ENCODE measurements at regions not wholly inside any gene's neighbourhood (a gene's known extent, or its start where the extent isn't known, plus 50 kb on each side); places are given as distances from the start of the nearest gene placed in this dataset.
A peak's percentile ranks its signal among the peaks of the same experiment; 100 is the strongest.

GRCh38 chr4:179492260-179493080 lies 2050.2 kb upstream of the AGA start:
- no peak for DNase-seq (ENCODE audit: low read depth)
- H3K4me3 ChIP-seq (ENCODE audit: low read depth, low read length): no peak overlapping the region

GRCh38 chr4:179503976-179504375 lies 2061.7 kb upstream of the AGA start:
- no peak overlapping the region for H3K4me3 ChIP-seq (ENCODE audit: low read depth, low read length)
- DNase-seq (ENCODE audit: low read depth): no peak

- no peak for DNase-seq (ENCODE audit: low read depth)
- H3K4me3 ChIP-seq (ENCODE audit: low read depth, low read length): no peak overlapping the region
These were observed 2067.3 kb upstream of the AGA start for GRCh38 chr4:179509489-179509888.

- no peak overlapping the region for H3K4me3 ChIP-seq (ENCODE audit: low read depth, low read length)
- no peak for DNase-seq (ENCODE audit: low read depth)
These were observed 2079.7 kb upstream of the AGA start for GRCh38 chr4:179521952-179522351.

- DNase-seq (ENCODE audit: low read depth): no peak
- no peak overlapping the region for H3K4me3 ChIP-seq (ENCODE audit: low read depth, low read length)
These were observed 2088.7 kb upstream of the AGA start for GRCh38 chr4:179530958-179531357.

GRCh38 chr4:179536694-179537093 lies 2094.5 kb upstream of the AGA start:
- DNase-seq (ENCODE audit: low read depth): no peak
- no peak overlapping the region for H3K4me3 ChIP-seq (ENCODE audit: low read depth, low read length)

- H3K4me3 ChIP-seq (ENCODE audit: low read depth, low read length): no peak overlapping the region
- no peak for DNase-seq (ENCODE audit: low read depth)
These were observed 2097.4 kb upstream of the AGA start for GRCh38 chr4:179539641-179540040.

- no peak for DNase-seq (ENCODE audit: low read depth)
These were observed 2101.5 kb upstream of the AGA start for GRCh38 chr4:179543771-179544170.

GRCh38 chr4:179544496-179544895 lies 2102.3 kb upstream of the AGA start:
- no peak for DNase-seq (ENCODE audit: low read depth)
- no peak overlapping the region for H3K4me3 ChIP-seq (ENCODE audit: low read depth, low read length)

More at GRCh38 chr4:179543771-179544170, 2101.5 kb upstream of the AGA start:
- H3K4me3 ChIP-seq (ENCODE audit: low read depth, low read length): no peak overlapping the region

GRCh38 chr4:179552131-179552530 lies 2109.9 kb upstream of the AGA start:
- H3K4me3 ChIP-seq (ENCODE audit: low read depth, low read length): no peak overlapping the region
- no peak for DNase-seq (ENCODE audit: low read depth)

GRCh38 chr4:179563741-179564140 lies 2121.5 kb upstream of the AGA start:
- no peak for DNase-seq (ENCODE audit: low read depth)
- no peak overlapping the region for H3K4me3 ChIP-seq (ENCODE audit: low read depth, low read length)

GRCh38 chr4:179569549-179569948 lies 2127.3 kb upstream of the AGA start:
- no peak for DNase-seq (ENCODE audit: low read depth)
- no peak overlapping the region for H3K4me3 ChIP-seq (ENCODE audit: low read depth, low read length)

GRCh38 chr4:179582164-179582905 lies 2140.1 kb upstream of the AGA start:
- H3K4me3 ChIP-seq (ENCODE audit: low read depth, low read length): no peak overlapping the region
- DNase-seq (ENCODE audit: low read depth): no peak

- H3K4me3 ChIP-seq (ENCODE audit: low read depth, low read length): no peak overlapping the region
- no peak for DNase-seq (ENCODE audit: low read depth)
These were observed 2141.0 kb upstream of the AGA start for GRCh38 chr4:179583221-179583620.

GRCh38 chr4:179584101-179584500 lies 2141.9 kb upstream of the AGA start:
- DNase-seq (ENCODE audit: low read depth): no peak
- H3K4me3 ChIP-seq (ENCODE audit: low read depth, low read length): no peak overlapping the region

GRCh38 chr4:179585761-179586160 lies 2143.5 kb upstream of the AGA start:
- DNase-seq (ENCODE audit: low read depth): no peak
- no peak overlapping the region for H3K4me3 ChIP-seq (ENCODE audit: low read depth, low read length)

- DNase-seq (ENCODE audit: low read depth): no peak
- H3K4me3 ChIP-seq (ENCODE audit: low read depth, low read length): no peak overlapping the region
These were observed 2144.2 kb upstream of the AGA start for GRCh38 chr4:179586460-179586859.

GRCh38 chr4:179595671-179596410 lies 2153.6 kb upstream of the AGA start:
- peak; percentile 42 for DNase-seq (ENCODE audit: low read depth)
- H3K4me3 ChIP-seq (ENCODE audit: low read depth, low read length): no peak overlapping the region

GRCh38 chr4:179596621-179597020 lies 2154.4 kb upstream of the AGA start:
- H3K4me3 ChIP-seq (ENCODE audit: low read depth, low read length): no peak overlapping the region
- DNase-seq (ENCODE audit: low read depth): no peak

- H3K4me3 ChIP-seq (ENCODE audit: low read depth, low read length): no peak overlapping the region
- no peak for DNase-seq (ENCODE audit: low read depth)
These were observed 2155.1 kb upstream of the AGA start for GRCh38 chr4:179597301-179597700.

Data from skeletal muscle cell (primary cell).